ENCODE measurements at regions not wholly inside any gene's neighbourhood (a gene's known extent, or its start where the extent isn't known, plus 50 kb on each side); places are given as distances from the start of the nearest gene placed in this dataset.
"Not testable (repeated sequence)": the region's sequence is repeated elsewhere in the genome, so short reads cannot be mapped to it uniquely, and the experiment has no call there.

GRCh38 chr15:69908060-69908459 lies 189.7 kb downstream of the TLE3 start:
- DNase-seq: no peak

DNA sequence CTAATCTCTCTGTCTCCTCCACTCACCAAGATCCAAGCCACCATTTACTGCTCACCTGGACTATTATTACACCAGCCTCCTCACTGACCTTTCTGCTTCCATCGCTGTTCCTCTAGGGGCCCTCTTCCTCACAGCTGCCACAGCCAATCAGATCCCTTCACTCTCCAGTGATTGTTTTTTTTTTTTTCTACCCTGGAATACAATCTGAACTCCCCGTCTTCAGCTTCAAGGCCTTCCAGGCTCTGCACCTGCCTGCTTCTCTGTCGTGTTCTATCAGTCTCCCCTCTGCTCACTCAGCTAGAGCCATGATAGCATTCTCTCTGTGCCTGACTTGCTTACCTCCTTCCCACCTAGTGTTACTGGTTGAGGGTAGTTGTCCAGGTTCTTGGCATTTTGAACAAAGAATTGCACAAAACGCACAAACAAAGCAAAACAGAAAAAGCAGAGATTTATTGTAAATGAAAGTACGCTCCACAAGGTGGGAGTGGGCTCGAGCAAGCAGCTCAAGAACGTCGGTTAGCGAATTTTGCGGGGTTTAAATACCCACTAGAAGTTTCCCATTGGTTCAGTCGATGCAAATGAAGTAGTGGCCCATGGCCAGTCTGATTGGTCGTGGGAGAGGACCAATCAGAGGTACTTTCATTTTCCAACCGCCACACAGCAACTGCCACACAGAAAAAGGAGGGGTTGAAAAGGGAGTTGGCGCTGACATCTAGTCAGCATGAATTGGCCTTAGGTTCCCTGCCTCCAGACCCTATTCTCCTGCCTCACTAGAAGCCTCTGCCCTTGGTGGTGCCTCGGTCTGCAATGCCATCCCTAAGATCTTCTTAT lies 188.9 kb downstream of the TLE3 start:
- DNase-seq: no peak

GRCh38 chr15:69909719-69910444 lies 187.8 kb downstream of the TLE3 start:
- DNase-seq: no peak

DNA sequence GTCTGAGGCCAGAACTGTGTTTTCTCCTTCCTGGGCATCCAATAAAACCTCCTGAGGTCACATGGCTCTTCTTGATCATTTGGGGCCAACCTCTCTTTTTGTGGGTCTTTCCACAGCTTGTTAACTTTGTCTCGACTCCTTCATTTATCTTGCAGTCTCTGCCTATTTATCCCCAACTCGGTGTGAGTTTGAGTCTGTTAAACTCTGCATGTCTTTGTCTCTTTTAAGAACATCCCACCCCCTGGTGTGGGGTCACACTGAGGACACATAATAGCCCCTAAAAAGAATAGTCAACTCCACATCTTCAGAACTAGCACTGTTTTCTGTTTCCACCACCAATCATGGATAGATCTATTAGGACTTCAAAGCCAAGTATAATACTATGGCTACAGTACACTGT lies 187.2 kb downstream of the TLE3 start:
- no peak for DNase-seq

GRCh38 chr15:69912116-69912515 lies 185.6 kb downstream of the TLE3 start:
- DNase-seq: no peak

- DNase-seq: no peak
These were observed 183.7 kb downstream of the TLE3 start for GRCh38 chr15:69914040-69914439.

DNA sequence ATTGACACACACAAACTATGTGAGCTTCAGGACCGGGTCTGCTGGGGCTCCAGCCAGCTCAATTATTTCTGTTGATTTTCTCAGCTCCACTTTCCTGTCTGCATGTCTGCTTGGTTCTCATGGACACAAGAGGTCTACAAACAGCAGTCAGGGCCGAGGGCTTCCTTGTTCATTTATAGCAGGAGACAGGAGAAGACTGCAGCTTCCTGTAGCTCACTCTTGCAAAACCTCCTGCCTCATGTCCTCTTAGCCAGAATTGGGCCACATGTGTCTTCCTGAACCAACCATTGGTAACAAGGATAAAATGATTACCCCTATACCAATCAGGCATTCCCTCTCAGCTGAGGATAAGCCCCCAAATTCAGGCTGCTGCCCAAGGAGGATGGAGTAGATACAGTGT lies 182.8 kb downstream of the TLE3 start:
- DNase-seq: no peak

DNA sequence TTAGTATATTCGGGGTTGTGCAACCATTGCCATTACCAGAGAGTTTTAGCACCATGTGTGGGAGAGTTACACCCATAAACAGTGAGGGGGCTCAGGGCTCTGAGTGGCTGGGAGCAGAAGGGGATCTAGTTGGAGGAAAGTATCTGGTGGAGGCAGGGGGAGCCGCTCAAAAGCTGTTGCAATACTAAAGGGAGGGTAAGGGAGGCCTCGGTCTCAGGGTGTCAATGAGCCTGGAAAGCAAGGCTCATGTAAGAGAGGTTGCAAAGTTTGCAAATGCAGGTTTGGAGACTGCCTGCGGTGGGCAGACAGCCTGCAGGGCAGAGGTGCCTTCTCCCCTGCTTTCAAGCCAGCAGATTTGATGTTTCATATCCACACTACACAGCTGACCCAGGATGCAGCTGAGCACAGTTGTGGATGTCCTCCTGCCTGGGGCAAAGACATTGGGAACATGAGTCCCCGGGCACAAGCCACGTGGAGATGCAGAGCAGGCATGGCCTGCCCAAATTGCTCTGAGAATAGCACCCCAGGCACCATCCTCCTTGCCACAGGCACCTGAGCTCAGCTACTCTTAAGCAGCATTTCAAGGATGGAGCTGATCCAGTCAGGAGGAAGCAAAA lies 181.4 kb downstream of the TLE3 start:
- DNase-seq: no peak

DNA sequence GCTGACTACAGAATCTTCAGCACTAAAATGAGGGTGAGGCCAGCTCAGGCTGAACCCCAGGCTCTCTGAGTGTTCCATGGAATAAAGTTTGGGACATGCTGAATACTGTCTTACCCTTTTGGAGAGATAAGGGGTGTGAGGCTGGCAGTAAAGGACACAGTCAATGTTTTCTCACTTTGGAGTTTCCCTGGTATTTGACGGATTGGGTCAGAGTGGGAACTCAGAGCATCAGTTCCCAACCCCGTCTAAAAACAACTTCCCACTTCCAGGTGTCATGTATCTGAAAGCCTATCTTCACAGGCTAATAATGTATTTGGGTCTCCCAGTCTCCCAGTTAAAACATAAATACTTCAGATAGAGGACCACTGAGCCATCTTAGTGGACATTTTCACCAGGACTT lies 180.7 kb downstream of the TLE3 start:
- DNase-seq: no peak

DNA sequence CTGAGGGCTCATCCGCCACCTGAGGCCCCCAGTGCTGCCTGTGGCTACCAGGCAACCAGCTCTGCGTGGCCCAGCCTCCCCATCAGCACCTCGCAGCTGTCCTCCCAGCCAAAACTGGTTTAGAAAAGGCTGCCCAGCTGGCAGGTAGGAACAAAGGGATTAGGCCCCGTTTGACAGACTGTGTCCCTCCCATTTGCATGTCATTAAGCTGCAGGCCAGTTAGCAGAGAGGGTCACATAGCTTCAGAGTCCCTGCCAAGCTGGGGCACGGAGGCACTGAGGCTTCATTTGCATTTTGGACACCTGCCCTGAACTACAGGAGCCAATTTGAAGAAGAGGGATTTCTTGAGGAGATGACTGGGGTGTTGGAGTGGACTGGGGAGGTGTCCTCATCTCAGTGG lies 177.9 kb downstream of the TLE3 start:
- no peak for DNase-seq

GRCh38 chr15:69920221-69920620 lies 177.5 kb downstream of the TLE3 start:
- no peak for DNase-seq

GRCh38 chr15:69921626-69922619 lies 175.8 kb downstream of the TLE3 start:
- DNase-seq: no peak

GRCh38 chr15:69924531-69924930 lies 173.2 kb downstream of the TLE3 start:
- no peak for DNase-seq

GRCh38 chr15:69926006-69926405 lies 171.7 kb downstream of the TLE3 start:
- no peak for DNase-seq

DNA sequence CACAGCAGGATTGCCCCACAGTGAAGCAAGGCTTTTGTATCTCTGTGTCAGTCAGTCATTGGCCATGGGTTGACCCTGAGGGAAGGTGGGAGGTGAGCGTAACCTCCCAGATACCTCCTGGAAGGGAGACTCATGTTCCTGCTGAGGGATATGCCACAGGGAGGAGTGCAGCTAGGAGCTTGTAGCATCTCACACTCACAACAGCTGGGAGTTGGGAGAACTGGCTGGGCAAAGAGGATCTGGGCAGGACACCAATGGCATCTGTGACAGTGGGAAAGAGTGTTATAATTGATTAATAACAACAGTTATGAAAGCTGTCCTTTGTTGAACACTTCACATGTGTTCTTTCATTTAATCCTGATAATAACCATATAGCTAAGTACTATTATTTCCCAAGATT lies 171.0 kb downstream of the TLE3 start:
- no peak for DNase-seq

DNA sequence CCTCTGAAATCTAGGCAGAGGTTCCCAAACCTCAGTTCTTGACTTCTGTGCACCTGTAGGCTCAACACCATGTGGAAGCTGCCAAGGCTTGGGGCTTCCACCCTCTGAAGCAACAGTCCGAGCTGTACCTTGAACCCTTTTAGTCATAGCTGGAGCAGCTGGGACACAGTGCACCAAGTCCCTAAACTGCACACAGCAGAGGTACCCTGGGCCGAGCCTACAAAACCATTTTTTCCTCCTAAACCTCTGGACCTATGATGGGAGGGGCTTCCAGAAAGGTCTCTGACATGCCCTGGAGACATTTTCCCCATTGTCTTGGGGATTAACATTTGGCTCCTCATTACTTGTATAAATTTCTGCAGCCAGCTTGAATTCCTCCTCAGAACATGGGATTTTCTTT lies 168.8 kb downstream of the TLE3 start:
- DNase-seq: not testable (repeated sequence)

DNA sequence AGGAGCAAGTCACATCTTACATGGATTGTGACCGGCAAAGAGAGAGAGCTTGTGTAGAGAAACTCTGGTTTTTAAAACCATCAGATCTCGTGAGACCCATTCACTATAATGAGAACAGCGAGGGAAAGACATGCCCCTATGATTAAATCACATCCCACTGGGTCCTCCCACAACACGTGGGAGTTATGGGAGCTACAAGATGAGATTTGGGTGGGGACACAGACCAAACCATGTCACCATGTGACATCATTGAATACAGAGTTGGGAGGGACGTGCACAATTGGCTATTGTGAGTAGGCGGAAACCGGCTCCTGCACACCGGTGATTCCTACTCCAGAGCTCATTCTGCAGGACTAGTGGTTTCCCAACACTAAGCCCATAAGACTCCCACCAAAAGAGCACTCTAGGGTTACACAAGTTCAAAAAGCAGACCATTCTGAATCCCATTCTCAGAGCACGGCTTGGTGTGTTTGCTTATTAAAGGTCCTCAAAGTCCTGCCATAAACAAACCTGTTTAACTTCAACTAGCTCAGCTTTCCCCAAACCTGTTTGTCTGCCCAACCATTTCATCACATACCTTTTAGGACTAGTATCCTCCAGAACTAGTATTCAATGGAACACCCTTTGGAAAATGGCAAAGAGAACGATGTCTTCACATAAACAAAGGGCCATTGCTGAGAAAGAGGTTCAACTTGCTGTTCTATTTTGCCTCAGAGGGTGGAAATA lies 167.6 kb downstream of the TLE3 start:
- no peak for DNase-seq

DNA sequence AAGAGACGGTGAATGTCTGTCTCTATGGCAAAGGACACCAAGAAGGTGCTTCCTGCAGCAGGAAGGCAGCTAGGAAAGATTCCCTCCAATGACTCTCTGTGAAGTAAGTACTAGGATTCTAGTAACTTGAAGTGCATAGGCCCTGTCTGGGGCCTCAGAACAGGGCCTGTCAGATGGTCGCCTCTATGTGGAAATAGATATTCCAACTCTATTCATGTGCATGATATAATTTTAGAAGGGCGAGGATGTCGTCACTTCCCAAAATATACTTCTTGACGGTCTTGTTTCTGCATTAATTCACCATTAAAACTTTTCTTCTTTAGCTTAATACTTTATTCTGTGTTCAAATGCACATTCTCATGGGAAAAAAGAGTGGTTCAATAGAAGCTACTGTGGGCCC lies 167.0 kb downstream of the TLE3 start:
- DNase-seq: no peak

DNA sequence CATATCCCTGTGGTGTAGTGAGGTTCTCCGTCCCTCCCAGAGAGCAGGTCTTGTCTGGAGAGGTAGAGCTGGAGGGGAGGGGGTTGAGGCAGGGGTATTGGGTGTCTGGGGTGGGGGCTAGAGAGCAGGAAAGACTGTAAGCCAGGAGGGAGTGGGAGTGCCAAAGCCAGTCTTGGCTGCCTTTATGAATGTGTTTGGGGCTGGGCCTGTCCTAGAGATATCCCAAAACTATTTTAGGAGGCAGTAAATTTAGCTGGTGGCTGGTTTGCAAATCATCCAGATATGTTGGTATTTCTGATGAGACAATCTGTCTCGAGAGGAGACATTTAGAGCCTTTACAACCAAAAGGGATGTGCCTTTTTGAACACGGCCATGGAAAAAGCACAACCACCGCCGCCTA lies 166.6 kb downstream of the TLE3 start:
- no peak for DNase-seq

DNA sequence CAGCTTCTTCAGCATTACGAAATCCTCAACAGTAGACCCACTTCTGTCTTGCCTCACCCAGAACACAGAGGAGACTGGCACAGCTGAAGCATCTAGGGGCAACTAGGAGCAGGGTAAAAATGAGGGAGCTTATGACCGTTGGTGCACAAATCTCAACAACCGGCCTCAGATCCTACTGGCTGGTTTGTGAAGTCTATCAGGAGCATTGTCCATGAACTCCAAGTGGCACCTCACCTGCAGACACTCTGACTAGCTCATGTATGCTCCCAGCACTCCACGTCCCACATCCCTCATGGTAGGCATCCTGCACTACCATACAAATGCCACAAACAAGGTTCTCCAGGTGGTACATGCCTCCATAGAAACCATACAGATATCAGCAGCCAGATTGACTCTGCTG lies 163.1 kb downstream of the TLE3 start:
- DNase-seq: no peak

GRCh38 chr15:69939513-69940440 lies 157.9 kb downstream of the TLE3 start:
- DNase-seq: no peak

Data from DMS79 treated with DMSO at 0.1 percent for 48 hours (cell line).